ENCODE measurements at regions not wholly inside any gene's neighbourhood (a gene's known extent, or its start where the extent isn't known, plus 50 kb on each side); places are given as distances from the start of the nearest gene placed in this dataset.

- Histone ChIP-seq H4K20me1 (ENCODE audit: insufficient read depth, low read length) (no peaks in the 10 kb centered on the region), H2AFZ (ENCODE audit: low read length) (no peak overlapping the region)
- no peak for TF ChIP-seq CTCF (IDR thresholded peaks at IDR 0.05; ENCODE audit: low read length)
- no peak for TF ChIP-seq EZH2 (IDR thresholded peaks at IDR 0.05; ENCODE audit: borderline replicate concordance, low read length)
These were observed 323.6 kb downstream of the DRD1 start for GRCh38 chr5:175120412-175120811.

GRCh38 chr5:175118700-175119309 is 325.2 kb downstream of the DRD1 start:
- Histone ChIP-seq H3K4me3 (ENCODE audit: low read depth, low read length, poor library complexity, severe bottlenecking) (no peak overlapping the region), H3K9me2 (ENCODE audit: low read depth, low read length) (no peaks in the 10 kb centered on the region), H3K4me1 (ENCODE audit: insufficient read depth, low read length, severe bottlenecking) (no peaks in the 10 kb centered on the region), H3K36me3 (ENCODE audit: insufficient read depth, low read length) (no peaks in the 10 kb centered on the region), H3K27me3 (ENCODE audit: insufficient read depth, low read length) (no peaks in the 10 kb centered on the region), H3K4me2 (ENCODE audit: low read length) (no peak overlapping the region), H3K9me3 (ENCODE audit: low read length) (no peaks in the 10 kb centered on the region), H3K27ac (ENCODE audit: low read depth, low read length, poor library complexity, severe bottlenecking) (no peak overlapping the region), H3F3A (ENCODE audit: insufficient read depth, low read length) (no peaks in the 10 kb centered on the region), H3K9ac (ENCODE audit: low read length) (no peak overlapping the region), H2AFZ (ENCODE audit: low read length) (no peak overlapping the region), H3K79me2 (ENCODE audit: insufficient read depth, low read length) (no peaks in the 10 kb centered on the region), H4K20me1 (ENCODE audit: insufficient read depth, low read length) (no peaks in the 10 kb centered on the region)
- no peak for TF ChIP-seq CTCF (IDR thresholded peaks at IDR 0.05; ENCODE audit: low read length)
- TF ChIP-seq EZH2 (IDR thresholded peaks at IDR 0.05; ENCODE audit: borderline replicate concordance, low read length) = no peak

More at GRCh38 chr5:175120412-175120811, 323.6 kb downstream of the DRD1 start:
- Histone ChIP-seq H3K27me3 (ENCODE audit: insufficient read depth, low read length) (no peaks in the 10 kb centered on the region), H3K4me1 (ENCODE audit: insufficient read depth, low read length, severe bottlenecking) (no peaks in the 10 kb centered on the region), H3K9ac (ENCODE audit: low read length) (no peak overlapping the region), H3K9me2 (ENCODE audit: low read depth, low read length) (no peaks in the 10 kb centered on the region), H3F3A (ENCODE audit: insufficient read depth, low read length) (no peaks in the 10 kb centered on the region), H3K4me3 (ENCODE audit: low read depth, low read length, poor library complexity, severe bottlenecking) (no peak overlapping the region), H3K9me3 (ENCODE audit: low read length) (no peaks in the 10 kb centered on the region), H3K79me2 (ENCODE audit: insufficient read depth, low read length) (no peaks in the 10 kb centered on the region), H3K36me3 (ENCODE audit: insufficient read depth, low read length) (no peaks in the 10 kb centered on the region), H3K4me2 (ENCODE audit: low read length) (no peak overlapping the region), H3K27ac (ENCODE audit: low read depth, low read length, poor library complexity, severe bottlenecking) (no peak overlapping the region)

GRCh38 chr5:175116466-175117048 is 327.4 kb downstream of the DRD1 start:
- Histone ChIP-seq H4K20me1 (ENCODE audit: insufficient read depth, low read length) (no peaks in the 10 kb centered on the region), H3K79me2 (ENCODE audit: insufficient read depth, low read length) (no peaks in the 10 kb centered on the region), H2AFZ (ENCODE audit: low read length) (no peak overlapping the region), H3K4me2 (ENCODE audit: low read length) (no peak overlapping the region), H3K27ac (ENCODE audit: low read depth, low read length, poor library complexity, severe bottlenecking) (no peak overlapping the region), H3K4me1 (ENCODE audit: insufficient read depth, low read length, severe bottlenecking) (no peaks in the 10 kb centered on the region), H3K36me3 (ENCODE audit: insufficient read depth, low read length) (no peaks in the 10 kb centered on the region), H3K4me3 (ENCODE audit: low read depth, low read length, poor library complexity, severe bottlenecking) (no peak overlapping the region), H3K9me3 (ENCODE audit: low read length) (no peaks in the 10 kb centered on the region), H3K9me2 (ENCODE audit: low read depth, low read length) (no peaks in the 10 kb centered on the region), H3K27me3 (ENCODE audit: insufficient read depth, low read length) (no peaks in the 10 kb centered on the region), H3F3A (ENCODE audit: insufficient read depth, low read length) (no peaks in the 10 kb centered on the region), H3K9ac (ENCODE audit: low read length) (no peak overlapping the region)
- TF ChIP-seq EZH2 (IDR thresholded peaks at IDR 0.05; ENCODE audit: borderline replicate concordance, low read length) = no peak
- TF ChIP-seq CTCF (IDR thresholded peaks at IDR 0.05; ENCODE audit: low read length) = no peak

All from OCI-LY1 (cell line).